Cardiac fibroblast (primary cell): ENCODE measurements at regions not wholly inside any gene's neighbourhood (a gene's known extent, or its start where the extent isn't known, plus 50 kb on each side); places are given as distances from the start of the nearest gene placed in this dataset.
"Not testable (repeated sequence)": the region's sequence is repeated elsewhere in the genome, so short reads cannot be mapped to it uniquely, and the experiment has no call there.

Experiments
- DNase-seq, 2 donors: peaks; one replicate each; pipeline versions ENCODE4 v3.0.0 to v3.0.0-alpha.2; 2010; ENCODE audit warnings: low read depth in 2 of 2
- H3K4me3 ChIP-seq, 2 donors: replicated peaks in 1 of 2; 1 replicate in 1 of 2; 2 replicates in 1 of 2; pipeline ENCODE4 v1.5.1; 2011; ENCODE audit warnings: low read depth in 2 of 2, low read length in 2 of 2, mild to moderate bottlenecking in 2 of 2, moderate library complexity in 1 of 2
- CTCF ChIP-seq: IDR thresholded peaks from one replicate; pipeline ENCODE4 v1.5.1; 2011; ENCODE audit warnings: low read depth, mild to moderate bottlenecking, low read length, inconsistent platforms

- H3K4me3 ChIP-seq = no peak overlapping the region
- TF ChIP-seq CTCF = no peak
- peak in 1 of 2 donors; percentile 5 for DNase-seq
These were observed 127.3 kb upstream of the PCBD1 start for GRCh38 chr10:71015674-71016073.

DNA sequence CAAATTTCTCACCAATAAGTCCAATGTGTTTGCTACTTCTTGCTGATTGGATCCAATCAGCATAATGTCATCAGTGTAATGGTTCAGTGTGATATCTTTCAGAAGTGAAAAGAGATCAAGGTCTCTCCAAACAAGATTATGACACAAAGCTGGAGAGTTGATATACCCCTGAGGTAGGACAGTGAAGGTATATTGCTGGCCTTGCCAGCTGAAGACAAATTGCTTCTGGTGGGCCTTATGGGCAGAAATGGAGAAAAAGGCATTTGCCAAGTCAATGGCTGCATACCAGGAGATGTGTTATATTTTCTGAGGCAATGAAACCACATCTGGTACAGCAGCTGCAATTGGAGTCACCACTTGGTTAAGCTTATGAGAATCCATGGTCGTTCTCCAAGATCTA is 131.7 kb upstream of the PCBD1 start:
- not testable (repeated sequence) for H3K4me3 ChIP-seq, DNase-seq

- DNase-seq = no peak
- TF ChIP-seq CTCF = no peak
- no peak overlapping the region for H3K4me3 ChIP-seq
These were observed 133.0 kb upstream of the PCBD1 start for GRCh38 chr10:71021402-71021801.

DNA sequence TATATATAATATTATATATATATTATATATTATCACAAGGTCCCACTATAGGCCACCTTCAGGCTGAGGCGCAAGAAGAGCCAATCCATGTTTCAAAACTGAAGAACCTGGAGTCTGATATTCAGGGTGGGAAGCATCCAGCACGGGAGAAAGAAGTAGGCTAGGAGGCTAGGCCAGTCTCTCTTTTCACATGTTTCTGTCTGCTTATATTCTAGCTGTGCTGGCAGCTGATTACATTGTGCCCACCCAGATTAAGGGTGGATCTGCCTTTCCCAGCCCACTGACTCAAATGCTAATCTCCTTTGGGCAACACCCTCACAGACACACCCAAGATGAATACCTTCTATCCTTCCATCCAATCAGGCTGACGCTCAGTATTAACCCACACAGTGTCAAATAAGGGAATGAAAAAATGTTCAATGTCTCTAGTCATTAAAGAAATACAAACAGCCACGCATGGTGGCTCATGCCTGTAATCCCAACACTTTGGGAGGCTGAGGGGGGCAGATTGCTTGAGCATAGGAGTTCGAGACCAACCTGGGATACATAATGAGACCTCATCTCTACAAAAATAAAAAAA is 135.4 kb upstream of the PCBD1 start:
- TF ChIP-seq CTCF = no peak
- H3K4me3 ChIP-seq = no peak overlapping the region
- no peak for DNase-seq

DNA sequence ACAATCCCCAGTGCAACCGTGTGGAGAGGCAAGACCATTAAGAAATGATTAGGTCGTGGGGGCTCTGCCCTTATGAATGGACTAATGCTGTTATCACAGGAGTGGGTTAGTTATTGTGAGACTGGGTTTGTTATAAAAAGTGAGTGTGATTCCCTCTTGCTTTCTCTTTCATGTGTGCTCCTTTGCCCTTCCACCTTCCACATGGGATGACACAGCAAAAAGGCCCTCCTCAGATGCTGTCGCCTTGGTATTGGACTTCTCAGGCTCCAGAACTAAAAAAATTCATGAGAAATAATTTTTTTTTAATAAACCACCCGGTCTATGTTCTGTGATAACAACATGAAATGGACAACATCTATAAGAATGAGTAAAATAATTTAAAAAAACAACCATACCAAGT is 136.1 kb upstream of the PCBD1 start:
- H3K4me3 ChIP-seq = no peak overlapping the region
- TF ChIP-seq CTCF = no peak
- no peak for DNase-seq

- H3K4me3 ChIP-seq = no peak overlapping the region
- TF ChIP-seq CTCF = no peak
- DNase-seq = no peak
These were observed 137.2 kb upstream of the PCBD1 start for GRCh38 chr10:71025535-71025934.

DNA sequence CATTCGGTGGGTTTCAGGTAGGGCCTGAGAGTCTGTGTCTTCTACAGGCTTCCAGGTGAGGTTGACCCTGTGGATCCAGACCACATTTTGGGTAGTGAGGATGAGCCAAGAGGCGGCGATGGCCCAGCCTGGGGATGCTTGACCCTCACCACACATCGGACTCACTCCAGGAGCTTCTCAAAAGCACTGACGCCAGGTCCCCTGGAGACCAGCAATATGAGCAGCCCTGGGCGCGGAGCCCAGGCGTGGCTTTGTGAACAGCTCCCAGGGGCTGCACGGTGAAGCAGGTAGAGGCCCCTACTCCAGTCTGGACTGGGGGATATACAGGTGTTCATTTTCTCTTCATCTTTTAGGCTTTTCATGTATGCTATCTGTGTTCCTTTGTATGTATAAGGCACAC is 139.7 kb upstream of the PCBD1 start:
- TF ChIP-seq CTCF = no peak
- no peak for DNase-seq
- no peak overlapping the region for H3K4me3 ChIP-seq
